Nephron (organoid): ENCODE measurements at regions not wholly inside any gene's neighbourhood (a gene's known extent, or its start where the extent isn't known, plus 50 kb on each side); places are given as distances from the start of the nearest gene placed in this dataset.

Experiments
- H3K27ac Mint-ChIP-seq, 3 experiments: 2 replicates each; pipeline ENCODE4 v1.8.0; 2020; ENCODE audit warnings: mixed read lengths in 3 of 3, mild to moderate bottlenecking in 2 of 3, moderate library complexity in 1 of 3
- H3K27me3 Mint-ChIP-seq: 2 replicates; pipeline ENCODE4 v1.8.0; 2021; ENCODE audit warnings: low read depth, mild to moderate bottlenecking, moderate library complexity, mixed read lengths
- H3K36me3 Mint-ChIP-seq: 2 replicates; pipeline ENCODE4 v1.8.0; 2020; ENCODE audit warnings: low read depth, mixed read lengths
- H3K4me1 Mint-ChIP-seq: 2 replicates; pipeline ENCODE4 v1.8.0; 2020; ENCODE audit warnings: mixed read lengths
- H3K4me3 Mint-ChIP-seq, 3 experiments: 2 replicates each; pipeline ENCODE4 v1.8.0; 2020; ENCODE audit warnings: mild to moderate bottlenecking in 3 of 3, mixed read lengths in 3 of 3, moderate library complexity in 2 of 3
- H3K9me3 Mint-ChIP-seq: 2 replicates; pipeline ENCODE4 v1.8.0; 2020; ENCODE audit warnings: mixed read lengths
- TF ChIP-seq, protein P1 (sequence below), 3 experiments: fragments of 200-600 bp; sonication (generic); IDR thresholded peaks; one replicate each; pipeline ENCODE4 v1.5.0; 2021; ENCODE audit warnings: antibody characterized with exemption in 3 of 3; ENCODE audit not compliant: unreplicated experiment in 3 of 3

DNA sequence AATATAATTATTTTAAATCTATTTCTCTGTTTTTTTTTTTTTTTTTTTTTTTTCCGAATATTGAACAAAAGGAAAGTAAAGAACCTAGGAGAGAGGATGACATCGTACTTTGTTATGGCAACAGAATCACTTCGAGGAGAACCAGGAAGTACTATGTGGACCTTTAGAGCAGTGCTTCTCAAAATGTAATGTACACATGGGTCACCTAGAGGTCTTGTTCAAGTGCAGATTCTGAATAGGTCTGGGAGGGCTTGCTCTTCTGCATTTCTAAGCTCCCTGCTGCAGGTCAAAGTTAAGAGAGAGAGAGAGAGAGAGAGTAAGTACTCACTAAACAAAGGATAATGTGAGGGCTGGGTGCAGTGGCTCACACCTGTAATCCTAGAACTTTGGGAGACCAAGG is 419.5 kb upstream of the TENM4 start:
- H3K27me3 Mint-ChIP-seq: peaks cover 4% of the 10 kb centered on the region
- no peak overlapping the region for H3K4me3 Mint-ChIP-seq
- H3K36me3 Mint-ChIP-seq: no peaks in the 10 kb centered on the region
- H3K4me1 Mint-ChIP-seq: no peaks in the 10 kb centered on the region
- TF ChIP-seq, protein P1, sequence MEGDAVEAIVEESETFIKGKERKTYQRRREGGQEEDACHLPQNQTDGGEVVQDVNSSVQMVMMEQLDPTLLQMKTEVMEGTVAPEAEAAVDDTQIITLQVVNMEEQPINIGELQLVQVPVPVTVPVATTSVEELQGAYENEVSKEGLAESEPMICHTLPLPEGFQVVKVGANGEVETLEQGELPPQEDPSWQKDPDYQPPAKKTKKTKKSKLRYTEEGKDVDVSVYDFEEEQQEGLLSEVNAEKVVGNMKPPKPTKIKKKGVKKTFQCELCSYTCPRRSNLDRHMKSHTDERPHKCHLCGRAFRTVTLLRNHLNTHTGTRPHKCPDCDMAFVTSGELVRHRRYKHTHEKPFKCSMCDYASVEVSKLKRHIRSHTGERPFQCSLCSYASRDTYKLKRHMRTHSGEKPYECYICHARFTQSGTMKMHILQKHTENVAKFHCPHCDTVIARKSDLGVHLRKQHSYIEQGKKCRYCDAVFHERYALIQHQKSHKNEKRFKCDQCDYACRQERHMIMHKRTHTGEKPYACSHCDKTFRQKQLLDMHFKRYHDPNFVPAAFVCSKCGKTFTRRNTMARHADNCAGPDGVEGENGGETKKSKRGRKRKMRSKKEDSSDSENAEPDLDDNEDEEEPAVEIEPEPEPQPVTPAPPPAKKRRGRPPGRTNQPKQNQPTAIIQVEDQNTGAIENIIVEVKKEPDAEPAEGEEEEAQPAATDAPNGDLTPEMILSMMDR (IDR thresholded peaks at IDR 0.05; ENCODE audit: unreplicated experiment in 3 of 3): no peak
- no peak overlapping the region for H3K27ac Mint-ChIP-seq
- no peaks in the 10 kb centered on the region for H3K9me3 Mint-ChIP-seq

DNA sequence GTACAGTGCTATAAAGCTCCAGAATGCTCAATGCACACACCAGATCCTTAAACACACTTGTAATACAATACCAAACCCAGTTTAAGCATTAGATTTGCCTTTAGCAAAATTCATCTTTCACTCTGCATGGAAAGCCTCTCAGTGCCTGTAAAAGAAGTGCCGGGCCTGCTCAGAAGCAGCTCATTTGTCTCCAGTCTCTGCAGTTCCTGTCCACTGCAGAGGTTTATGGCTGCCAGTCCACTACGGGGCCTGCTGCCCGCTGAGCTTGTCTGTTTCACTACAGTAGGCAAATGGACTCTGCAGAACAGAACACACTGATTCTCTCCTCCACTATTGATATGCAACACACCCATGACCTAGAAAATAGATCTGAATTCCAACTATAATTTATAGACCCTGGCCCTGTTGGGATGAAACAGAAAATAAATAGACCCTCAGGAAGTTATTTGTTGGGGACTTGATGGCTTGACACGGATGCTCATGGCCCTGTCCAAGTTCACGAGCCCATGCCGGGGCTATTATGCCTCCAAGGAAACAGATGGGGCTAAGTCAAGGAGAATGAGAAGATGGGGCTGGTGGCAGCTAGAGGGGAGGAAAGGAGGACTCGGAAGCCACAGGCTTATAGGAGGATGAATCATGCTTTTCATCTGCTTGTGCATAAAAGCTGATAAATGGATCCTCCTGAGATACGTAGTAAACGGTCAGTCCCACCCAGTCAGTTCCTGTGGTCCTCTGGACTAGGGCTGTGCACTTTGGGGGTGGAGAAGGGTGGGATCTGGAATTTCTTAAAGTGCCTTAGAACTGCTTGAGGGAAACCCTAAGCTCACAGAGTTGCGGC is 416.8 kb upstream of the TENM4 start:
- TF ChIP-seq, protein P1 (IDR thresholded peaks at IDR 0.05; ENCODE audit: unreplicated experiment in 3 of 3): no peak
- Mint-ChIP-seq H3K4me3 (no peak overlapping the region), H3K27ac (peak overlapping the region in 2 of 3 experiments; percentile 19 to 61), H3K4me1 (no peaks in the 10 kb centered on the region), H3K36me3 (no peaks in the 10 kb centered on the region), H3K27me3 (peaks cover 4% of the 10 kb centered on the region), H3K9me3 (no peaks in the 10 kb centered on the region)

DNA sequence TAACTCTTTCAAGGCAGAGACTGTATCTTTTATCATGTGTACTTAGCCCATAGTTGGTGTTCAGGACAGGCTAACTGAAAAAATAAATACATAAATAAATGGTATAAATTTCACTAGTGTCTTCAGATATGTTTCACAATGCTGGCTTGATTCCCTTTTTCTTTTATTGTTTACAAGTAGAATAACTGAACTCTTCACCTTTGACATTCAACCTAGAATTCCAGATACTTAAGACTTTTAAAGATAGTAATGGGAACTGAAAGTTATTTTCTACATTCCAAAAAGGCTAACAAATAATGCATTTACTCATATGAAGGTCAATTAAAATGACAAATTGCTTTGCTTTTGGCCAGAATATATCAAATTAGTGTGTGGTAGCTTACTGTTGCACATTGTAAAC is 411.3 kb upstream of the TENM4 start:
- Mint-ChIP-seq H3K4me3 (no peak overlapping the region), H3K4me1 (no peaks in the 10 kb centered on the region), H3K36me3 (no peaks in the 10 kb centered on the region), H3K9me3 (no peaks in the 10 kb centered on the region), H3K27me3 (no peaks in the 10 kb centered on the region), H3K27ac (no peak overlapping the region)
- TF ChIP-seq, protein P1 (IDR thresholded peaks at IDR 0.05; ENCODE audit: unreplicated experiment in 3 of 3): no peak

GRCh38 chr11:79845002-79845709 is 404.3 kb upstream of the TENM4 start:
- Mint-ChIP-seq H3K36me3 (no peaks in the 10 kb centered on the region), H3K27ac (no peak overlapping the region), H3K9me3 (peaks cover 10% of the 10 kb centered on the region), H3K4me3 (no peak overlapping the region), H3K4me1 (peaks cover 7% of the 10 kb centered on the region), H3K27me3 (no peaks in the 10 kb centered on the region)
- TF ChIP-seq, protein P1 (IDR thresholded peaks at IDR 0.05; ENCODE audit: unreplicated experiment in 3 of 3): no peak

- no peaks in the 10 kb centered on the region for H3K4me1 Mint-ChIP-seq
- H3K4me3 Mint-ChIP-seq: no peak overlapping the region
- no peak overlapping the region for H3K27ac Mint-ChIP-seq
- H3K36me3 Mint-ChIP-seq: no peaks in the 10 kb centered on the region
- H3K27me3 Mint-ChIP-seq: no peaks in the 10 kb centered on the region
- no peaks in the 10 kb centered on the region for H3K9me3 Mint-ChIP-seq
- TF ChIP-seq, protein P1 (IDR thresholded peaks at IDR 0.05; ENCODE audit: unreplicated experiment in 3 of 3): no peak
Observed at GRCh38 chr11:79834015-79834414, 393.2 kb upstream of the TENM4 start.
